ENCODE measurements at regions not wholly inside any gene's neighbourhood (a gene's known extent, or its start where the extent isn't known, plus 50 kb on each side); places are given as distances from the start of the nearest gene placed in this dataset.
A peak's percentile ranks its signal among the peaks of the same experiment; 100 is the strongest.
"Not testable (repeated sequence)": the region's sequence is repeated elsewhere in the genome, so short reads cannot be mapped to it uniquely, and the experiment has no call there.

- Histone ChIP-seq H3K9me3 (no peaks in the 10 kb centered on the region), H3K27me3 (no peaks in the 10 kb centered on the region), H3K27ac (no peak overlapping the region), H3K4me3 (no peak overlapping the region), H3K4me1 (no peaks in the 10 kb centered on the region), H3K36me3 (no peaks in the 10 kb centered on the region)
- no peak for DNase-seq
- no peak for TF ChIP-seq POLR2A (IDR thresholded peaks at IDR 0.05)
- no peak for TF ChIP-seq CTCF (IDR thresholded peaks at IDR 0.05)
- intact Hi-C loops (cut with DNase I; ENCODE audit: low total_unique reads), result loop anchor here (10.0 kb wide), 1 partner anchor 255 kb away; the partner anchor contains the start of gene RNF152
These were observed 252.9 kb downstream of the RNF152 start for GRCh38 chr18:61639886-61640285.

GRCh38 chr18:61637905-61638595 lies 254.8 kb downstream of the RNF152 start:
- H3K27me3 ChIP-seq, result no peaks in the 10 kb centered on the region
- DNase-seq, result no peak
- H3K27ac ChIP-seq, result no peak overlapping the region
- H3K36me3 ChIP-seq, result no peaks in the 10 kb centered on the region
- no peaks in the 10 kb centered on the region for H3K9me3 ChIP-seq
- H3K4me3 ChIP-seq, result no peak overlapping the region
- H3K4me1 ChIP-seq, result no peaks in the 10 kb centered on the region
- intact Hi-C loops (cut with DNase I; ENCODE audit: low total_unique reads), result loop anchor here (10.0 kb wide), 1 partner anchor 257 kb away; the partner anchor contains the start of gene RNF152
- TF ChIP-seq POLR2A (IDR thresholded peaks at IDR 0.05) (no peak), CTCF (IDR thresholded peaks at IDR 0.05) (no peak)

GRCh38 chr18:61637319-61637718 lies 255.5 kb downstream of the RNF152 start:
- no peak overlapping the region for H3K4me3 ChIP-seq
- no peaks in the 10 kb centered on the region for H3K27me3 ChIP-seq
- no peak overlapping the region for H3K27ac ChIP-seq
- TF ChIP-seq POLR2A (IDR thresholded peaks at IDR 0.05) (no peak), CTCF (IDR thresholded peaks at IDR 0.05) (no peak)
- no peaks in the 10 kb centered on the region for H3K36me3 ChIP-seq
- H3K4me1 ChIP-seq, result no peaks in the 10 kb centered on the region
- intact Hi-C loops (cut with DNase I; ENCODE audit: low total_unique reads), result loop anchor here (10.0 kb wide), 1 partner anchor 257 kb away; the partner anchor contains the start of gene RNF152
- H3K9me3 ChIP-seq, result no peaks in the 10 kb centered on the region
- no peak for DNase-seq

DNA sequence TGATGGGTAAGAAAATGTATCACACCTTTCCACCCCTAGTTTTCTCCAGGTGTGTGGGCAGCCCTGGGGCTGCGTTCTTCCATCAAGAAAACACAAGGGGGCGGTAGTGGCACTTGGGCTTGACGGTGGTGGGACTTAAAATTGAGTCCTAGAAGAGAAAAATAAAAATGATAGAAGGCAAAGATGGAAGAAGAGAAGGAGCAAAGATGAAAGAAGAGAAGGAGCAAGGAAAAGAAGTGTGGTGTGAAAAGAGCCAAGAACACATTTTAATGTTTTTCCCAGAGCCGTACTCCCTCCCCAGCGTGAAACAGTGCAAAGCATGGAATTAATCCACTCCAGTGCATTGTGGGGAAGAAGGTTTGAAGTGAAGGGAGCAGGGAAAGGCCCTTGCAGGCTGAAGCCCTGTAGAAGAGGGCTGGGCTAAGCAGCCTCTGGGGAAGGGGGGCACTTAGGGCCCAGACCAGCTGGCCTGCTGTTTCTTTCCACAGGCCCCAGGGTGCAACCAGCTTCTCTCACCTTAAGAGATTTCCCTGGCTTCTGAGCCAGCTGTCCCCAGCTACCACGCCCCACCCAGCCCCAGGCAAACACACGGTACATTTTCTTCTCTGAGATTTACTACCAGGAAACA lies 256.8 kb downstream of the RNF152 start:
- no peak overlapping the region for H3K4me3 ChIP-seq
- no peaks in the 10 kb centered on the region for H3K27me3 ChIP-seq
- peak; percentile 61 to 87 (median 71) for TF ChIP-seq CTCF (IDR thresholded peaks at IDR 0.05)
- no peak for TF ChIP-seq POLR2A (IDR thresholded peaks at IDR 0.05)
- H3K36me3 ChIP-seq, result no peaks in the 10 kb centered on the region
- H3K27ac ChIP-seq, result peak overlapping the region; percentile 28 to 56
- no peaks in the 10 kb centered on the region for H3K9me3 ChIP-seq
- intact Hi-C loops (cut with DNase I; ENCODE audit: low total_unique reads), result loop anchor here (10.0 kb wide), 1 partner anchor 259 kb away; the partner anchor contains the start of gene RNF152
- DNase-seq, result peak; percentile 61
- no peaks in the 10 kb centered on the region for H3K4me1 ChIP-seq

DNA sequence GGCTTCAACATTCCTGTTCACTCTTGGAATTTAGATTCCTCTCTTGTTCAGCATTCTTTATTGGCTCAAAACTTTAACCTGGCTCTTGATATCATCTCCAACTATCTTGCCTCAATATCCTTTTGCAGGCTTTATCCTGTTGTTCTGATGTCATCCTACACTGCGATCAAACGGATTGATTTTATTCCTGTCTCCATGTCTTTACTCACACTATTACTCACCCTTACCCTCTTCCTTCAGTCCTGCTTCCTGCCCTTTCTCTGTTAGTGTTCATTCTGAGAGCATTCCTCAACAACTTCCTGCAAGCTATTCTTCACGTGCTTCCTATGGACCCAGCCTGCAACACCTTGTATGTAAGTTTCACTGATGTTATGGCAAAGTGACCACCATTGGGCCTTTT lies 264.7 kb downstream of the RNF152 start:
- no peak for TF ChIP-seq POLR2A (IDR thresholded peaks at IDR 0.05)
- no peaks in the 10 kb centered on the region for H3K36me3 ChIP-seq
- no peak overlapping the region for H3K4me3 ChIP-seq
- H3K4me1 ChIP-seq, result no peaks in the 10 kb centered on the region
- H3K27me3 ChIP-seq, result no peaks in the 10 kb centered on the region
- no peak overlapping the region for H3K27ac ChIP-seq
- no peaks in the 10 kb centered on the region for H3K9me3 ChIP-seq
- DNase-seq, result no peak
- intact Hi-C loops (cut with DNase I; ENCODE audit: low total_unique reads), result no loop called here

DNA sequence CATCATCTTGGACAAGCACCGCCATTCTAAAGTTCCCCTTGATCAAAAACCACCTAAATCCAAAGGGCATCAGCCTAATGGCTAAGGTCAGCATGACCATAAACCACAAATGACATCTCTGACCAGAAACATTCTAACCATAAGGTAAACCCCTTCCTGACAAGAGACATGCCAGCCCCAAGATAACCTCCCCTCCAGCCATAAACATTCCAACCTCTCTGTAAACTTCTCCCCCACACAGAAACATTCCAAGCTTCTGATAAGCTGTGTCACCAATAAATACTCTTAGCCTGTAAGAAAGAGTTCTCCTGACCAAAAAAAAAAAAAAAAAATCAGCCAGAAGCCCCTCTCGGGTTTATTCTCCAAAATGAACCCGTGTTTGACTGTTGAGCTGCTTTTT lies 268.2 kb downstream of the RNF152 start:
- H3K4me1 ChIP-seq; H3K27me3 ChIP-seq; H3K9me3 ChIP-seq; H3K4me3 ChIP-seq; intact Hi-C loops (cut with DNase I; ENCODE audit: low total_unique reads); H3K36me3 ChIP-seq; H3K27ac ChIP-seq; DNase-seq: not testable (repeated sequence)

Measured in uterus (tissue), 3 donors.